Spleen (tissue), 7 donors: ENCODE measurements at regions not wholly inside any gene's neighbourhood (a gene's known extent, or its start where the extent isn't known, plus 50 kb on each side); places are given as distances from the start of the nearest gene placed in this dataset.

Experiments used
- CTCF ChIP-seq, 11 experiments: fragments of 200-600 bp in 7 of 11; fragments of 450-650 bp in 4 of 11; sonication (generic) in 4 of 11; IDR thresholded peaks in 8 of 11; conservative IDR thresholded peaks in 3 of 11; 1 replicate in 7 of 11; 2 replicates in 4 of 11; pipeline versions ENCODE4 v1.4.0 to v1.8.0; 2016 to 2021; ENCODE audit warnings: antibody characterized with exemption in 11 of 11, inconsistent platforms in 4 of 11, mild to moderate bottlenecking in 1 of 11
- POLR2A ChIP-seq, 3 donors: fragments of 450-650 bp; IDR thresholded peaks; one replicate each; pipeline ENCODE4 v1.5.1; 2017; ENCODE audit warnings: antibody characterized with exemption in 3 of 3, mild to moderate bottlenecking in 1 of 3
- donor health status: DM: no; HTN: no; CAD: no; lungs with moderate emphysema.
- donor health status: DM: no; HTN: no; CAD: no.
- donor health status: DM: no; HTN: no; CAD: no.

- TF ChIP-seq CTCF (IDR thresholded peaks at IDR 0.05 in 8 of 11, conservative IDR thresholded peaks at IDR 0.05 in 3 of 11) (no peak), POLR2A (IDR thresholded peaks at IDR 0.05) (no peak)
Observed at GRCh38 chr5:103851091-103851490, 288.5 kb upstream of the NUDT12 start.
